GM19438 (cell line): ENCODE measurements at regions not wholly inside any gene's neighbourhood (a gene's known extent, or its start where the extent isn't known, plus 50 kb on each side); places are given as distances from the start of the nearest gene placed in this dataset.

ENCODE experiments used
- ATAC-seq: cut with Tn5 transposase; IDR thresholded peaks from one replicate; pipeline ENCODE4 v1.9.1; 2021; ENCODE audit warnings: low read depth; ENCODE audit not compliant: unreplicated experiment

- no peak for ATAC-seq
Observed at GRCh38 chr3:59595830-59596229, 546.0 kb upstream of the CFAP20DC start.

- ATAC-seq: no peak
Observed at GRCh38 chr3:59593380-59593779, 543.6 kb upstream of the CFAP20DC start.

GRCh38 chr3:59580996-59581395 is 531.2 kb upstream of the CFAP20DC start:
- ATAC-seq: no peak

GRCh38 chr3:59580499-59580898 is 530.7 kb upstream of the CFAP20DC start:
- no peak for ATAC-seq

- ATAC-seq: no peak
Observed at GRCh38 chr3:59578129-59578528, 528.3 kb upstream of the CFAP20DC start.

- ATAC-seq: no peak
Observed at GRCh38 chr3:59576606-59577005, 526.8 kb upstream of the CFAP20DC start.

- peak; percentile 77 for ATAC-seq
Observed at GRCh38 chr3:59575113-59576001, 525.5 kb upstream of the CFAP20DC start.

GRCh38 chr3:59573911-59574310 is 524.1 kb upstream of the CFAP20DC start:
- no peak for ATAC-seq

- no peak for ATAC-seq
Observed at GRCh38 chr3:59572106-59572505, 522.3 kb upstream of the CFAP20DC start.

- no peak for ATAC-seq
Observed at GRCh38 chr3:59570806-59571205, 521.0 kb upstream of the CFAP20DC start.

- ATAC-seq: no peak
Observed at GRCh38 chr3:59567661-59568060, 517.8 kb upstream of the CFAP20DC start.

- ATAC-seq: peak; percentile 96
Observed at GRCh38 chr3:59566481-59566975, 516.7 kb upstream of the CFAP20DC start.

GRCh38 chr3:59565125-59565524 is 515.3 kb upstream of the CFAP20DC start:
- ATAC-seq: no peak

- no peak for ATAC-seq
Observed at GRCh38 chr3:59563966-59564365, 514.1 kb upstream of the CFAP20DC start.

GRCh38 chr3:59563072-59563605 is 513.3 kb upstream of the CFAP20DC start:
- no peak for ATAC-seq

- no peak for ATAC-seq
Observed at GRCh38 chr3:59559721-59560435, 510.1 kb upstream of the CFAP20DC start.

GRCh38 chr3:59558906-59559720 is 509.3 kb upstream of the CFAP20DC start:
- no peak for ATAC-seq

- no peak for ATAC-seq
Observed at GRCh38 chr3:59555593-59556315, 505.9 kb upstream of the CFAP20DC start.

GRCh38 chr3:59553076-59553475 is 503.3 kb upstream of the CFAP20DC start:
- ATAC-seq: no peak

- no peak for ATAC-seq
Observed at GRCh38 chr3:59551834-59552233, 502.0 kb upstream of the CFAP20DC start.
